ENCODE measurements at regions not wholly inside any gene's neighbourhood (a gene's known extent, or its start where the extent isn't known, plus 50 kb on each side); places are given as distances from the start of the nearest gene placed in this dataset.

DNA sequence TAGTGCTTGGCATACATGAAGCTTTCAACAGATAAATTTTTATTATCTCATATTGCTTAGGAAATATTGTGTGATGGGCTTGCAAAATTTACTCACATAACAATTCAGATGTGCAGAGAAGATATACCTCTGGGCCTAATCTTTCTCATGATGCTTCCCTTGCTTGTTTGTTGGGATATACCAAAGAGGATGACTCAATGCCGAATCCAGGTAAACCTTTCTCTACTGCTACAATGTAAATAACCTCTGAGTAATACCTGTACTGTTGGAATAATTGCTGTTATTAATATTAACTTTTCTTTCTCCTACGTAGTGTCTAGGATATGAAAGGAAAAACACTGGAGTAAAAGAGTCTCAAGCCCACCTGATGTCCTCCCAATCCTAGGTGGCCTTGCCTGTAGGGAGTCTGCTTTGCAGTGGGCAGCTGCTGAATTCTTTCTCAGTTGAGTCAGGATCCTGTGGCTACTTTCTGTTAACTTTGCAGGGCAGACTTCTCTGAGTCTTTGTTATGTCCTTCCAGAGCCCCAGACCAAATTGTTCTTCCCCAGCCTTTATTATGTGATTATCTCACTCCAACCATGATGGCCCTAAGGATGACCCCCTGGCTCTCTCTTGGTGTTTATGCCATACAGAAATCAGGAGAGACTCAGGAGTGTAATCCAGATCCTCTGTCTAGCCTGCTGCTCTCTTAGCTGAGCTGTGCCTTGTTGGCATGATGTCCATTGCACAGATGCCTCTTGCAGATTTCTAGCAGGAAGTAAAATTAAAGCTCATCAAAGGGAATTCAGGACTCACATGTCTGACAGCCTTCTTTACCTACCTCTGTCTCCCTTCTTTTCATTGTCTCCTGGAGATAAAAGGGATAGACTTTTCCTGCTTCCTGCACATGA lies 208.1 kb downstream of the SNX18 start:
- no peak for DNase-seq (ENCODE audit: low spot score)
- no peaks in the 10 kb centered on the region for H3K9me3 Mint-ChIP-seq
- no peaks in the 10 kb centered on the region for H3K36me3 Mint-ChIP-seq (ENCODE audit: low read depth)

More for the DNA sequence above, 208.1 kb downstream of the SNX18 start:
- no peak overlapping the region for H3K4me3 ChIP-seq
- no peak overlapping the region for H3K4me2 ChIP-seq
- H3K79me2 ChIP-seq (replicated peaks; ENCODE audit: insufficient read depth), result no peaks in the 10 kb centered on the region
- H3K27ac Mint-ChIP-seq, result no peak overlapping the region
- H3K36me3 ChIP-seq (ENCODE audit: insufficient read depth), result no peaks in the 10 kb centered on the region
- H3K27ac ChIP-seq (ENCODE audit: low read depth), result no peak overlapping the region
- no peak overlapping the region for H2AFZ ChIP-seq
- peaks cover 14% of the 10 kb centered on the region; the same call in 1 of the 2 replicates for H3K9me2 ChIP-seq (ENCODE audit: insufficient read depth)
- H3K4me3 Mint-ChIP-seq, result no peak overlapping the region
- peaks cover 4% of the 10 kb centered on the region for H3K27me3 Mint-ChIP-seq (ENCODE audit: insufficient read depth, low read depth, poor library complexity)
- TF ChIP-seq ZNF331 (CRISPR knock-in tag; IDR thresholded peaks at IDR 0.05; ENCODE audit: low read depth), result no peak
- TF ChIP-seq, protein P1, sequence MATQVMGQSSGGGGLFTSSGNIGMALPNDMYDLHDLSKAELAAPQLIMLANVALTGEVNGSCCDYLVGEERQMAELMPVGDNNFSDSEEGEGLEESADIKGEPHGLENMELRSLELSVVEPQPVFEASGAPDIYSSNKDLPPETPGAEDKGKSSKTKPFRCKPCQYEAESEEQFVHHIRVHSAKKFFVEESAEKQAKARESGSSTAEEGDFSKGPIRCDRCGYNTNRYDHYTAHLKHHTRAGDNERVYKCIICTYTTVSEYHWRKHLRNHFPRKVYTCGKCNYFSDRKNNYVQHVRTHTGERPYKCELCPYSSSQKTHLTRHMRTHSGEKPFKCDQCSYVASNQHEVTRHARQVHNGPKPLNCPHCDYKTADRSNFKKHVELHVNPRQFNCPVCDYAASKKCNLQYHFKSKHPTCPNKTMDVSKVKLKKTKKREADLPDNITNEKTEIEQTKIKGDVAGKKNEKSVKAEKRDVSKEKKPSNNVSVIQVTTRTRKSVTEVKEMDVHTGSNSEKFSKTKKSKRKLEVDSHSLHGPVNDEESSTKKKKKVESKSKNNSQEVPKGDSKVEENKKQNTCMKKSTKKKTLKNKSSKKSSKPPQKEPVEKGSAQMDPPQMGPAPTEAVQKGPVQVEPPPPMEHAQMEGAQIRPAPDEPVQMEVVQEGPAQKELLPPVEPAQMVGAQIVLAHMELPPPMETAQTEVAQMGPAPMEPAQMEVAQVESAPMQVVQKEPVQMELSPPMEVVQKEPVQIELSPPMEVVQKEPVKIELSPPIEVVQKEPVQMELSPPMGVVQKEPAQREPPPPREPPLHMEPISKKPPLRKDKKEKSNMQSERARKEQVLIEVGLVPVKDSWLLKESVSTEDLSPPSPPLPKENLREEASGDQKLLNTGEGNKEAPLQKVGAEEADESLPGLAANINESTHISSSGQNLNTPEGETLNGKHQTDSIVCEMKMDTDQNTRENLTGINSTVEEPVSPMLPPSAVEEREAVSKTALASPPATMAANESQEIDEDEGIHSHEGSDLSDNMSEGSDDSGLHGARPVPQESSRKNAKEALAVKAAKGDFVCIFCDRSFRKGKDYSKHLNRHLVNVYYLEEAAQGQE (IDR thresholded peaks at IDR 0.05; ENCODE audit: unreplicated experiment), result no peak
- no peak for TF ChIP-seq EZH2phosphoT487 (IDR thresholded peaks at IDR 0.05; ENCODE audit: unreplicated experiment)
- TF ChIP-seq, protein P2, sequence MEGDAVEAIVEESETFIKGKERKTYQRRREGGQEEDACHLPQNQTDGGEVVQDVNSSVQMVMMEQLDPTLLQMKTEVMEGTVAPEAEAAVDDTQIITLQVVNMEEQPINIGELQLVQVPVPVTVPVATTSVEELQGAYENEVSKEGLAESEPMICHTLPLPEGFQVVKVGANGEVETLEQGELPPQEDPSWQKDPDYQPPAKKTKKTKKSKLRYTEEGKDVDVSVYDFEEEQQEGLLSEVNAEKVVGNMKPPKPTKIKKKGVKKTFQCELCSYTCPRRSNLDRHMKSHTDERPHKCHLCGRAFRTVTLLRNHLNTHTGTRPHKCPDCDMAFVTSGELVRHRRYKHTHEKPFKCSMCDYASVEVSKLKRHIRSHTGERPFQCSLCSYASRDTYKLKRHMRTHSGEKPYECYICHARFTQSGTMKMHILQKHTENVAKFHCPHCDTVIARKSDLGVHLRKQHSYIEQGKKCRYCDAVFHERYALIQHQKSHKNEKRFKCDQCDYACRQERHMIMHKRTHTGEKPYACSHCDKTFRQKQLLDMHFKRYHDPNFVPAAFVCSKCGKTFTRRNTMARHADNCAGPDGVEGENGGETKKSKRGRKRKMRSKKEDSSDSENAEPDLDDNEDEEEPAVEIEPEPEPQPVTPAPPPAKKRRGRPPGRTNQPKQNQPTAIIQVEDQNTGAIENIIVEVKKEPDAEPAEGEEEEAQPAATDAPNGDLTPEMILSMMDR (conservative IDR thresholded peaks at IDR 0.05; ENCODE audit: low read depth in 2 of 2), result no peak
- no peak for TF ChIP-seq EZH2 (IDR thresholded peaks at IDR 0.05; ENCODE audit: low read depth, unreplicated experiment)
- TF ChIP-seq ZNF114 (CRISPR knock-in tag; IDR thresholded peaks at IDR 0.05), result no peak
- TF ChIP-seq NANOG (IDR thresholded peaks at IDR 0.05; ENCODE audit: borderline replicate concordance), result no peak
- TF ChIP-seq JUNB (IDR thresholded peaks at IDR 0.05; ENCODE audit: unreplicated experiment), result no peak
- TF ChIP-seq, protein P3, sequence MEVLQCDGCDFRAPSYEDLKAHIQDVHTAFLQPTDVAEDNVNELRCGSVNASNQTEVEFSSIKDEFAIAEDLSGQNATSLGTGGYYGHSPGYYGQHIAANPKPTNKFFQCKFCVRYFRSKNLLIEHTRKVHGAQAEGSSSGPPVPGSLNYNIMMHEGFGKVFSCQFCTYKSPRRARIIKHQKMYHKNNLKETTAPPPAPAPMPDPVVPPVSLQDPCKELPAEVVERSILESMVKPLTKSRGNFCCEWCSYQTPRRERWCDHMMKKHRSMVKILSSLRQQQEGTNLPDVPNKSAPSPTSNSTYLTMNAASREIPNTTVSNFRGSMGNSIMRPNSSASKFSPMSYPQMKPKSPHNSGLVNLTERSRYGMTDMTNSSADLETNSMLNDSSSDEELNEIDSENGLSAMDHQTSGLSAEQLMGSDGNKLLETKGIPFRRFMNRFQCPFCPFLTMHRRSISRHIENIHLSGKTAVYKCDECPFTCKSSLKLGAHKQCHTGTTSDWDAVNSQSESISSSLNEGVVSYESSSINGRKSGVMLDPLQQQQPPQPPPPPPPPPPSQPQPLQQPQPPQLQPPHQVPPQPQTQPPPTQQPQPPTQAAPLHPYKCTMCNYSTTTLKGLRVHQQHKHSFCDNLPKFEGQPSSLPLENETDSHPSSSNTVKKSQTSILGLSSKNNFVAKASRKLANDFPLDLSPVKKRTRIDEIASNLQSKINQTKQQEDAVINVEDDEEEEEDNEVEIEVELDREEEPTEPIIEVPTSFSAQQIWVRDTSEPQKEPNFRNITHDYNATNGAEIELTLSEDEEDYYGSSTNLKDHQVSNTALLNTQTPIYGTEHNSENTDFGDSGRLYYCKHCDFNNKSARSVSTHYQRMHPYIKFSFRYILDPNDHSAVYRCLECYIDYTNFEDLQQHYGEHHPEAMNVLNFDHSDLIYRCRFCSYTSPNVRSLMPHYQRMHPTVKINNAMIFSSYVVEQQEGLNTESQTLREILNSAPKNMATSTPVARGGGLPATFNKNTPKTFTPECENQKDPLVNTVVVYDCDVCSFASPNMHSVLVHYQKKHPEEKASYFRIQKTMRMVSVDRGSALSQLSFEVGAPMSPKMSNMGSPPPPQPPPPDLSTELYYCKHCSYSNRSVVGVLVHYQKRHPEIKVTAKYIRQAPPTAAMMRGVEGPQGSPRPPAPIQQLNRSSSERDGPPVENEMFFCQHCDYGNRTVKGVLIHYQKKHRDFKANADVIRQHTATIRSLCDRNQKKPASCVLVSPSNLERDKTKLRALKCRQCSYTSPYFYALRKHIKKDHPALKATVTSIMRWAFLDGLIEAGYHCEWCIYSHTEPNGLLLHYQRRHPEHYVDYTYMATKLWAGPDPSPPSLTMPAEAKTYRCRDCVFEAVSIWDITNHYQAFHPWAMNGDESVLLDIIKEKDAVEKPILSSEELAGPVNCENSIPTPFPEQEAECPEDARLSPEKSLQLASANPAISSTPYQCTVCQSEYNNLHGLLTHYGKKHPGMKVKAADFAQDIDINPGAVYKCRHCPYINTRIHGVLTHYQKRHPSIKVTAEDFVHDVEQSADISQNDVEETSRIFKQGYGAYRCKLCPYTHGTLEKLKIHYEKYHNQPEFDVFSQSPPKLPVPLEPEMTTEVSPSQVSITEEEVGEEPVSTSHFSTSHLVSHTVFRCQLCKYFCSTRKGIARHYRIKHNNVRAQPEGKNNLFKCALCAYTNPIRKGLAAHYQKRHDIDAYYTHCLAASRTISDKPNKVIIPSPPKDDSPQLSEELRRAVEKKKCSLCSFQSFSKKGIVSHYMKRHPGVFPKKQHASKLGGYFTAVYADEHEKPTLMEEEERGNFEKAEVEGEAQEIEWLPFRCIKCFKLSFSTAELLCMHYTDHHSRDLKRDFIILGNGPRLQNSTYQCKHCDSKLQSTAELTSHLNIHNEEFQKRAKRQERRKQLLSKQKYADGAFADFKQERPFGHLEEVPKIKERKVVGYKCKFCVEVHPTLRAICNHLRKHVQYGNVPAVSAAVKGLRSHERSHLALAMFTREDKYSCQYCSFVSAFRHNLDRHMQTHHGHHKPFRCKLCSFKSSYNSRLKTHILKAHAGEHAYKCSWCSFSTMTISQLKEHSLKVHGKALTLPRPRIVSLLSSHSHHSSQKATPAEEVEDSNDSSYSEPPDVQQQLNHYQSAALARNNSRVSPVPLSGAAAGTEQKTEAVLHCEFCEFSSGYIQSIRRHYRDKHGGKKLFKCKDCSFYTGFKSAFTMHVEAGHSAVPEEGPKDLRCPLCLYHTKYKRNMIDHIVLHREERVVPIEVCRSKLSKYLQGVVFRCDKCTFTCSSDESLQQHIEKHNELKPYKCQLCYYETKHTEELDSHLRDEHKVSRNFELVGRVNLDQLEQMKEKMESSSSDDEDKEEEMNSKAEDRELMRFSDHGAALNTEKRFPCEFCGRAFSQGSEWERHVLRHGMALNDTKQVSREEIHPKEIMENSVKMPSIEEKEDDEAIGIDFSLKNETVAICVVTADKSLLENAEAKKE (CRISPR knock-in tag; IDR thresholded peaks at IDR 0.05), result no peak
- TF ChIP-seq, protein P4, sequence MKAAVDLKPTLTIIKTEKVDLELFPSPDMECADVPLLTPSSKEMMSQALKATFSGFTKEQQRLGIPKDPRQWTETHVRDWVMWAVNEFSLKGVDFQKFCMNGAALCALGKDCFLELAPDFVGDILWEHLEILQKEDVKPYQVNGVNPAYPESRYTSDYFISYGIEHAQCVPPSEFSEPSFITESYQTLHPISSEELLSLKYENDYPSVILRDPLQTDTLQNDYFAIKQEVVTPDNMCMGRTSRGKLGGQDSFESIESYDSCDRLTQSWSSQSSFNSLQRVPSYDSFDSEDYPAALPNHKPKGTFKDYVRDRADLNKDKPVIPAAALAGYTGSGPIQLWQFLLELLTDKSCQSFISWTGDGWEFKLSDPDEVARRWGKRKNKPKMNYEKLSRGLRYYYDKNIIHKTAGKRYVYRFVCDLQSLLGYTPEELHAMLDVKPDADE (IDR thresholded peaks at IDR 0.05), result no peak
- TF ChIP-seq POLR2AphosphoS5 (IDR thresholded peaks at IDR 0.05; ENCODE audit: low read depth), result no peak
- no peak for TF ChIP-seq CREB1 (CRISPR knock-in tag; IDR thresholded peaks at IDR 0.05; ENCODE audit: low read depth)
- no peak for TF ChIP-seq STAT1 (IDR thresholded peaks at IDR 0.05; ENCODE audit: unreplicated experiment)
- H3K4me1 ChIP-seq (ENCODE audit: insufficient read depth), result no peaks in the 10 kb centered on the region
- H3K27me3 ChIP-seq (ENCODE audit: insufficient read depth), result no peaks in the 10 kb centered on the region
- ATAC-seq, result no peak
- no peaks in the 10 kb centered on the region for H3F3A ChIP-seq (replicated peaks; ENCODE audit: low read depth)
- no peaks in the 10 kb centered on the region; the same call in 1 of the 3 replicates for H3K4me1 Mint-ChIP-seq
- no peaks in the 10 kb centered on the region for H4K20me1 ChIP-seq (replicated peaks; ENCODE audit: insufficient read depth)

Data from GM23338 (cell line).